K562 (cell line): ENCODE measurements at regions not wholly inside any gene's neighbourhood (a gene's known extent, or its start where the extent isn't known, plus 50 kb on each side); places are given as distances from the start of the nearest gene placed in this dataset.

Experiments used
- ATAC-seq: fragments of 200-7000 bp; cut with Tn5 transposase; 3 replicates; pipeline ENCODE4 v1.9.1; 2020; ENCODE audit warnings: moderate library complexity
- BruUV-seq: library from RNA; stranded (reverse); fragments of 400-500 nt; replicated peaks from 2 replicates; lab custom pipeline; 2021; lab: Mats Ljungman, UMichigan
- CTCF ChIA-PET: fragments of 300-600 bp; formaldehyde crosslinking; extraction: SDS; loops from one replicate; lab custom pipeline; 2021; ENCODE audit warnings: low intra/inter-chr PET ratio; lab: Yijun Ruan, JAX
- POLR2A ChIA-PET: fragments of 300-600, 350-650 bp; sonication (Branson Sonifier 250); formaldehyde crosslinking; extraction: SDS; loops from one replicate; lab custom pipeline; 2021; ENCODE audit warnings: antibody characterized with exemption, inconsistent platforms; lab: Yijun Ruan, JAX
- DNase-seq, 4 experiments: peaks; one replicate each; pipeline versions ENCODE4 v3.0.0 to v3.0.0-alpha.2; 2011 to 2018; ENCODE audit warnings: low spot score in 3 of 4, mixed read lengths in 3 of 4; ENCODE audit errors: extremely low read depth in 1 of 4
- FAIRE-seq: peaks from 2 replicates; lab custom pipeline; 2011; peaks lifted over from hg19 to GRCh38; lab: Jason Lieb, UNC
- H2AFZ ChIP-seq: 2 replicates; pipeline ENCODE4 v1.6.0; 2011; ENCODE audit warnings: low read depth, low read length, control low read depth, inconsistent platforms
- H3K27ac ChIP-seq: fragments of 200-600 bp; 3 replicates; pipeline ENCODE4 v1.8.0; 2011; ENCODE audit warnings: low read depth, mild to moderate bottlenecking, control low read depth, inconsistent platforms, low read length, moderate library complexity, mixed read lengths; ENCODE audit errors: extremely low read depth
- H3K27me3 ChIP-seq, 2 experiments: fragments of 300-600 bp in 1 of 2; 2 replicates in 1 of 2; 3 replicates in 1 of 2; pipeline versions ENCODE4 v1.6.0 to v1.8.0; 2011; ENCODE audit warnings: inconsistent platforms in 2 of 2, low read length in 2 of 2, mild to moderate bottlenecking in 1 of 2, mixed read lengths in 1 of 2, moderate library complexity in 1 of 2; ENCODE audit not compliant: control insufficient read depth in 2 of 2, insufficient read depth in 2 of 2
- H3K36me3 ChIP-seq: fragments of 300-600 bp; 3 replicates; pipeline ENCODE4 v1.8.0; 2011; ENCODE audit warnings: mild to moderate bottlenecking, low read length, inconsistent platforms; ENCODE audit not compliant: control insufficient read depth, insufficient read depth
- H3K4me1 ChIP-seq, 2 experiments: fragments of 200-600 bp in 1 of 2; replicated peaks in 1 of 2; 2 replicates in 1 of 2; 3 replicates in 1 of 2; pipeline versions ENCODE4 v1.5.1 to v1.8.0; 2011; ENCODE audit warnings: inconsistent platforms in 2 of 2, low read length in 2 of 2, mild to moderate bottlenecking in 1 of 2, mixed read lengths in 1 of 2, moderate library complexity in 1 of 2; ENCODE audit not compliant: control insufficient read depth in 2 of 2, insufficient read depth in 2 of 2
- H3K4me2 ChIP-seq: 2 replicates; pipeline ENCODE4 v1.6.1; 2011; ENCODE audit warnings: low read length, control low read depth, inconsistent platforms, mixed read lengths; ENCODE audit not compliant: insufficient read depth
- H3K4me3 ChIP-seq: fragments of 200-600 bp; sonication (generic), shearing (Covaris generic); 2 replicates; pipeline ENCODE4 v1.5.1; 2016; ENCODE audit warnings: control low read depth, inconsistent platforms
- H3K79me2 ChIP-seq: fragments of 200-600 bp; 3 replicates; pipeline ENCODE4 v1.8.0; 2011; ENCODE audit warnings: low read length, inconsistent platforms; ENCODE audit not compliant: control insufficient read depth, insufficient read depth
- H3K9ac ChIP-seq, 2 experiments: 2 replicates each; pipeline versions ENCODE4 v1.6.0 to v1.6.1; 2011; ENCODE audit warnings: low read depth in 2 of 2, low read length in 2 of 2, control low read depth in 1 of 2, inconsistent platforms in 1 of 2, mild to moderate bottlenecking in 1 of 2, mixed read lengths in 1 of 2; ENCODE audit not compliant: insufficient read depth in 1 of 2
- H3K9me1 ChIP-seq: one replicate; pipeline ENCODE4 v1.6.0; 2011; ENCODE audit warnings: inconsistent platforms, mild to moderate bottlenecking, low read length, moderate library complexity; ENCODE audit not compliant: control insufficient read depth, insufficient read depth
- H3K9me3 ChIP-seq: replicated peaks from 2 replicates; pipeline ENCODE4 v1.5.1; 2011; ENCODE audit warnings: low read depth, low read length, inconsistent platforms; ENCODE audit not compliant: control insufficient read depth, insufficient read depth
- H4K20me1 ChIP-seq: replicated peaks from 2 replicates; pipeline ENCODE4 v1.6.1; 2011; ENCODE audit warnings: low read length, inconsistent platforms, mixed read lengths; ENCODE audit not compliant: control insufficient read depth, insufficient read depth
- BMI1 ChIP-seq: fragments of 150-350 bp; IDR thresholded peaks from 2 replicates; pipeline ENCODE4 v1.6.1; 2014; ENCODE audit warnings: low read length
- C11orf30 ChIP-seq: fragments of 450-650 bp; IDR thresholded peaks from 2 replicates; pipeline ENCODE4 v1.6.1; 2016; ENCODE audit warnings: low read depth, mild to moderate bottlenecking
- HMG20A ChIP-seq: fragments of 450-650 bp; formaldehyde crosslinking; conservative IDR thresholded peaks from 2 replicates; pipeline ENCODE4 v1.4.0; 2020; ENCODE audit warnings: mild to moderate bottlenecking, mixed read lengths
- MAFF ChIP-seq: IDR thresholded peaks from 2 replicates; pipeline ENCODE4 v1.6.1; 2012; ENCODE audit warnings: low read length, improper control_type of control experiment
- MAZ ChIP-seq, 2 experiments: fragments of 450-650 bp in 1 of 2; sonication (generic) in 1 of 2; formaldehyde crosslinking; IDR thresholded peaks in 1 of 2; conservative IDR thresholded peaks in 1 of 2; 2 replicates each; pipeline versions ENCODE4 v1.4.0 to v1.5.0; 2020; ENCODE audit warnings: mild to moderate bottlenecking in 1 of 2, missing genetic modification reagents in 1 of 2
- MYBL2 ChIP-seq, 2 experiments: fragments of 450-650 bp in 1 of 2; sonication (generic) in 1 of 2; formaldehyde crosslinking in 1 of 2; IDR thresholded peaks; 2 replicates each; pipeline versions ENCODE4 v1.6.1 to v1.8.1; 2017 to 2022; ENCODE audit warnings: borderline replicate concordance in 1 of 2, inconsistent platforms in 1 of 2, low read depth in 1 of 2, mild to moderate bottlenecking in 1 of 2, missing genetic modification reagents in 1 of 2, moderate library complexity in 1 of 2
- PATZ1 ChIP-seq: fragments of 250-450 bp; sonication (Bioruptor Pico); IDR thresholded peaks from 2 replicates; pipeline ENCODE4 v1.5.0; 2020; ENCODE audit warnings: mild to moderate bottlenecking, borderline replicate concordance
- PYGO2 ChIP-seq: fragments of 450-650 bp; IDR thresholded peaks from 2 replicates; pipeline ENCODE4 v1.6.1; 2016; ENCODE audit warnings: mild to moderate bottlenecking, missing genetic modification characterization, moderate library complexity, missing compliant biosample characterization
- SETDB1 ChIP-seq: IDR thresholded peaks from one replicate; pipeline ENCODE4 v1.6.1; 2012; ENCODE audit warnings: low read length, control low read depth, inconsistent platforms
- SP1 ChIP-seq: sonication (generic); formaldehyde crosslinking; IDR thresholded peaks from 2 replicates; pipeline ENCODE4 v1.8.1; 2022; ENCODE audit warnings: mild to moderate bottlenecking, missing genetic modification reagents
- TAF7 ChIP-seq: fragments of 450-650 bp; IDR thresholded peaks from 2 replicates; pipeline ENCODE4 v1.6.1; 2016; ENCODE audit warnings: missing genetic modification characterization, missing compliant biosample characterization
- ZNF239 ChIP-seq: fragments of 250-450 bp; sonication (Bioruptor Pico); IDR thresholded peaks from 2 replicates; pipeline ENCODE4 v1.4.0; 2020; ENCODE audit warnings: mild to moderate bottlenecking
- WGBS: fragments of 100-300 bp; shearing (Covaris generic); methylation state at CpG from one replicate; pipeline ENCODE4 v1.1.6; 2016; ENCODE audit warnings: low coverage, mixed read lengths; ENCODE audit not compliant: insufficient coverage; ENCODE audit errors: missing lambda C conversion rate; 5-methylcytosine and 5-hydroxymethylcytosine counted together
- in situ Hi-C: fragments of 300-500 bp; cut with MboI; formaldehyde crosslinking; loops from 4 replicates; pipeline ENCODE4 v1.15.0; 2018; ENCODE audit warnings: inconsistent platforms, mixed read lengths
- intact Hi-C: fragments of 100-400 bp; cut with micrococcal nuclease; formaldehyde crosslinking; loops from 2 replicates; pipeline ENCODE4 v1.14.2; 2022
- TF ChIP-seq, protein P1 (sequence below): fragments of 450-650 bp; formaldehyde crosslinking; IDR thresholded peaks from 2 replicates; pipeline ENCODE4 v1.4.0; 2022; ENCODE audit warnings: missing genetic modification characterization
- TF ChIP-seq, protein P2 (sequence below): fragments of 250-450 bp; sonication (Bioruptor Pico); IDR thresholded peaks from 2 replicates; pipeline ENCODE4 v1.6.1; 2021; ENCODE audit warnings: mild to moderate bottlenecking

DNA sequence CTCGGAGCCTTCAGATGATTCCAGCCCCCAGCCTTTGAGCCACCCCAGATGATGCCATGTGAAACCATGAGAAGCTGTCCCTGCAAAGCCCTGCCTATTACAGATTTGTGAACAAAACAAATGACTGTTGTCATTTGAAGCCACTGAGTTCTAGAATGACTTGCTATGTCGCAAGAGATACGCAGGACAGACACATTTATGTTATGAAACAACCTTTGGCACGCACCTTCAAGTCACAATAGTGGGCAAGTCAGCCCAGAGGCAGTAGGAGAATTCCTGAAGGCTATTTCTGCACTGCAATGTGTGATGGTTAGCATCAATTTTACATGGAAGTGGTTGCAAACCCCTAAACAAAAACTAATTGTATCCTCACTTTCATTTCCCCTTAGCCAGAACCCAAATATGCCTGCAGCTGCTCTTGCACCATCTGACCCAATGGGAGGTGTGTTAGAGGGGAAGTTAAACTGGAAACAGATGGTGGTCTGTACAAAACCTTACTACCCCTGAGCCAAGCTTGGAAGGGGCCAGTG lies 174.4 kb upstream of the ATP6AP2 start:
- CTCF ChIA-PET: no interaction called here
- Histone ChIP-seq H3K9me3 (no peaks in the 10 kb centered on the region), H3K36me3 (no peaks in the 10 kb centered on the region), H4K20me1 (no peaks in the 10 kb centered on the region), H2AFZ (no peak overlapping the region), H3K79me2 (no peaks in the 10 kb centered on the region), H3K27me3 (no peaks in the 10 kb centered on the region), H3K4me2 (no peak overlapping the region), H3K27ac (no peak overlapping the region), H3K9ac (no peak overlapping the region), H3K4me3 (no peak overlapping the region), H3K4me1 (peaks cover 0 to 9% of the 10 kb centered on the region in 2 experiments; a peak in 2 of 5 replicates), H3K9me1 (no peaks in the 10 kb centered on the region)
- intact Hi-C loops (no loop called here), in situ Hi-C loops (no loop called here)
- no peak for DNase-seq
- TF ChIP-seq MAZ (CRISPR knock-in tag; conservative IDR thresholded peaks at IDR 0.05 in 1 of 2, IDR thresholded peaks at IDR 0.05 in 1 of 2): no peak
- TF ChIP-seq PYGO2 (tag): no peak
- TF ChIP-seq SP1 (CRISPR knock-in tag): no peak
- TF ChIP-seq BMI1: no peak
- TF ChIP-seq, protein P1, sequence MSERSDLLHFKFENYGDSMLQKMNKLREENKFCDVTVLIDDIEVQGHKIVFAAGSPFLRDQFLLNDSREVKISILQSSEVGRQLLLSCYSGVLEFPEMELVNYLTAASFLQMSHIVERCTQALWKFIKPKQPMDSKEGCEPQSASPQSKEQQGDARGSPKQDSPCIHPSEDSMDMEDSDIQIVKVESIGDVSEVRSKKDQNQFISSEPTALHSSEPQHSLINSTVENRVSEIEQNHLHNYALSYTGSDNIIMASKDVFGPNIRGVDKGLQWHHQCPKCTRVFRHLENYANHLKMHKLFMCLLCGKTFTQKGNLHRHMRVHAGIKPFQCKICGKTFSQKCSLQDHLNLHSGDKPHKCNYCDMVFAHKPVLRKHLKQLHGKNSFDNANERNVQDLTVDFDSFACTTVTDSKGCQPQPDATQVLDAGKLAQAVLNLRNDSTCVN (CRISPR knock-in tag): no peak
- no peak for TF ChIP-seq HMG20A
- no peak for TF ChIP-seq MAFF
- no peak for TF ChIP-seq PATZ1 (CRISPR knock-in tag)
- no peak for TF ChIP-seq ZNF239 (CRISPR knock-in tag)
- TF ChIP-seq SETDB1: no peak
- no peak for TF ChIP-seq C11orf30
- TF ChIP-seq MYBL2 (IDR thresholded peaks at IDR 0.05; ENCODE audit: low read depth): no peak
- TF ChIP-seq MYBL2 (CRISPR knock-in tag; IDR thresholded peaks at IDR 0.05; ENCODE audit: borderline replicate concordance): no peak
- TF ChIP-seq TAF7 (tag): no peak
- TF ChIP-seq, protein P2, sequence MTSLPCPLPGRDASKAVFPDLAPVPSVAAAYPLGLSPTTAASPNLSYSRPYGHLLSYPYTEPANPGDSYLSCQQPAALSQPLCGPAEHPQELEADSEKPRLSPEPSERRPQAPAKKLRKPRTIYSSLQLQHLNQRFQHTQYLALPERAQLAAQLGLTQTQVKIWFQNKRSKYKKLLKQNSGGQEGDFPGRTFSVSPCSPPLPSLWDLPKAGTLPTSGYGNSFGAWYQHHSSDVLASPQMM (CRISPR knock-in tag): no peak
- no TSS peak for BruUV-seq
- no peak for FAIRE-seq
- POLR2A ChIA-PET: no interaction called here
- 11% methylated on average over 4 of the region's 4 CpGs for WGBS
- no peak for ATAC-seq
